ENCODE measurements at regions not wholly inside any gene's neighbourhood (a gene's known extent, or its start where the extent isn't known, plus 50 kb on each side); places are given as distances from the start of the nearest gene placed in this dataset.

DNA sequence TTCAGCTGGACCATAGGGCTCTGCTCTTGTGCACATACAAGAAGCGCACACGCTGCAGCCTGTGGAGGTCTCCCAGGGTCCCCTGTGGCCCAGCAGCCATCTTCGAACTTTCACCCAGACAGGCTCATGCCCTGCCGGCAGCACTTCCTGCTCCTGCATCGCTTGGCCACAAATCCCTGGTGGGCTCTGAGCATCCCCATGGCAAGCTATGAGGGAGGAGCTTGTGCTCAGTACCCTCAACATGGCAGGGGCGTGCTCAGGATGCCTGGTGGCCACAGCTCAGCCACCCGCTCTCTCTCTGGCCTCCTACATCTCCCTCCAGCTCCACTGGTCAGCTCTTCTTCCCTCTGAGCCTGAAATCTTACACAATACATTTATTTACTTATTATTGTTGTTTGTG, 63.7 kb downstream of the IRX2 start:
- H3K36me3 Mint-ChIP-seq (ENCODE audit: low read depth): no peaks in the 10 kb centered on the region
- TF ChIP-seq JUNB (IDR thresholded peaks at IDR 0.05; ENCODE audit: unreplicated experiment): no peak
- TF ChIP-seq POLR2AphosphoS5 (IDR thresholded peaks at IDR 0.05; ENCODE audit: low read depth): no peak
- TF ChIP-seq, protein P1, sequence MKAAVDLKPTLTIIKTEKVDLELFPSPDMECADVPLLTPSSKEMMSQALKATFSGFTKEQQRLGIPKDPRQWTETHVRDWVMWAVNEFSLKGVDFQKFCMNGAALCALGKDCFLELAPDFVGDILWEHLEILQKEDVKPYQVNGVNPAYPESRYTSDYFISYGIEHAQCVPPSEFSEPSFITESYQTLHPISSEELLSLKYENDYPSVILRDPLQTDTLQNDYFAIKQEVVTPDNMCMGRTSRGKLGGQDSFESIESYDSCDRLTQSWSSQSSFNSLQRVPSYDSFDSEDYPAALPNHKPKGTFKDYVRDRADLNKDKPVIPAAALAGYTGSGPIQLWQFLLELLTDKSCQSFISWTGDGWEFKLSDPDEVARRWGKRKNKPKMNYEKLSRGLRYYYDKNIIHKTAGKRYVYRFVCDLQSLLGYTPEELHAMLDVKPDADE (IDR thresholded peaks at IDR 0.05): no peak
- no peak for TF ChIP-seq NANOG (IDR thresholded peaks at IDR 0.05; ENCODE audit: borderline replicate concordance)
- TF ChIP-seq EZH2phosphoT487 (IDR thresholded peaks at IDR 0.05; ENCODE audit: unreplicated experiment): no peak
- TF ChIP-seq, protein P2, sequence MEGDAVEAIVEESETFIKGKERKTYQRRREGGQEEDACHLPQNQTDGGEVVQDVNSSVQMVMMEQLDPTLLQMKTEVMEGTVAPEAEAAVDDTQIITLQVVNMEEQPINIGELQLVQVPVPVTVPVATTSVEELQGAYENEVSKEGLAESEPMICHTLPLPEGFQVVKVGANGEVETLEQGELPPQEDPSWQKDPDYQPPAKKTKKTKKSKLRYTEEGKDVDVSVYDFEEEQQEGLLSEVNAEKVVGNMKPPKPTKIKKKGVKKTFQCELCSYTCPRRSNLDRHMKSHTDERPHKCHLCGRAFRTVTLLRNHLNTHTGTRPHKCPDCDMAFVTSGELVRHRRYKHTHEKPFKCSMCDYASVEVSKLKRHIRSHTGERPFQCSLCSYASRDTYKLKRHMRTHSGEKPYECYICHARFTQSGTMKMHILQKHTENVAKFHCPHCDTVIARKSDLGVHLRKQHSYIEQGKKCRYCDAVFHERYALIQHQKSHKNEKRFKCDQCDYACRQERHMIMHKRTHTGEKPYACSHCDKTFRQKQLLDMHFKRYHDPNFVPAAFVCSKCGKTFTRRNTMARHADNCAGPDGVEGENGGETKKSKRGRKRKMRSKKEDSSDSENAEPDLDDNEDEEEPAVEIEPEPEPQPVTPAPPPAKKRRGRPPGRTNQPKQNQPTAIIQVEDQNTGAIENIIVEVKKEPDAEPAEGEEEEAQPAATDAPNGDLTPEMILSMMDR (conservative IDR thresholded peaks at IDR 0.05; ENCODE audit: low read depth in 2 of 2): no peak
- TF ChIP-seq ZNF331 (CRISPR knock-in tag; IDR thresholded peaks at IDR 0.05; ENCODE audit: low read depth): no peak
- TF ChIP-seq ZNF114 (CRISPR knock-in tag; IDR thresholded peaks at IDR 0.05): no peak
- TF ChIP-seq EZH2 (IDR thresholded peaks at IDR 0.05; ENCODE audit: low read depth, unreplicated experiment): no peak
- H2AFZ ChIP-seq: no peak overlapping the region
- peaks cover 5% of the 10 kb centered on the region; the same call in 1 of the 3 replicates for H3K4me1 Mint-ChIP-seq
- H3K4me3 Mint-ChIP-seq: no peak overlapping the region
- H3F3A ChIP-seq (replicated peaks; ENCODE audit: low read depth): no peaks in the 10 kb centered on the region
- no peaks in the 10 kb centered on the region for H3K9me2 ChIP-seq (ENCODE audit: insufficient read depth)
- DNase-seq (ENCODE audit: low spot score): no peak
- H3K27ac ChIP-seq (ENCODE audit: low read depth): no peak overlapping the region
- peaks cover 5% of the 10 kb centered on the region for H3K27me3 Mint-ChIP-seq (ENCODE audit: insufficient read depth, low read depth, poor library complexity)
- no peaks in the 10 kb centered on the region for H4K20me1 ChIP-seq (replicated peaks; ENCODE audit: insufficient read depth)
- H3K4me1 ChIP-seq (ENCODE audit: insufficient read depth): no peaks in the 10 kb centered on the region
- H3K79me2 ChIP-seq (replicated peaks; ENCODE audit: insufficient read depth): no peaks in the 10 kb centered on the region
- H3K9me3 Mint-ChIP-seq: peaks cover 13% of the 10 kb centered on the region; the same call in 2 of the 3 replicates
- no peaks in the 10 kb centered on the region for H3K27me3 ChIP-seq (ENCODE audit: insufficient read depth)
- H3K27ac Mint-ChIP-seq: no peak overlapping the region
- H3K4me3 ChIP-seq: no peak overlapping the region
- H3K36me3 ChIP-seq (ENCODE audit: insufficient read depth): no peaks in the 10 kb centered on the region
- ATAC-seq: no peak
- H3K4me2 ChIP-seq: no peak overlapping the region

DNA sequence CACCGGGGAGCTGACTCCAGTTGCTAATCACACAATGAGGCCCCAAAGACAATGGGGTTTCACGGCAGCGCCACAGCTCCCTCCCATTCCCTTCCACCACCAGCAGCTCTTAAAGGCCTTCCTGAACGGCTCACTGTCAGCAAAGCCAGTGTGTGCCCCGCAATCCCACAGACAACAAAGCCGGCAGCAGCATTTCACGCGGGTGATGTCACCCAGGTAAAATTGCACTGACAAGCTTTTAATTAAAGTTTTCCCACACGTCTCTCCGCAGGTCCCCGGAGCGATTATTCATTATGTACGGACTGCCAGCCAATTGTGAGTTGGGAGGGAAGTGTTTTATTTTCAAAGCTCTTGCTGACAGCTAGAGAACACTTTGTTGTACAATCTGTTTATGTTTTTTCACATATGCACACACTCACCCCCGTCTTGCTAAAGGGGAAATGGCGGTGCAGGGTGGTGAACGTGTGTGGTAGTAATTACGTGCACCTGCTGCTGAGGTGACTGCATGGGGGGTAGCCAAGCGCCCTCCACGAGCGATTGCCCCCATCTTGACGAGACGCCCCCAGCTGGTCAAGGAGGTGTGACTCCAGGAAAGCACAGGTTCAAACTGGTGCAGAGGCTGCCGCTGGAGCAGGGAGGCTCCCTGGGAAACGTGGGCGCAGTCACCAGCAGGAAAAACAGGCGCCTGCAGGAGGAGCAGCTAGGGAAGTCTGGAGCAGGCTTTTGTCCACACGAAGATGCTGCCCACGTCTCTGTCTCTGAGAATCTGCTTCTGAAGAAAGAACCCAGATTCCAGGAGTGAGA, 65.0 kb downstream of the IRX2 start:
- Mint-ChIP-seq H3K27me3 (ENCODE audit: insufficient read depth, low read depth, poor library complexity) (peaks cover 5% of the 10 kb centered on the region), H3K36me3 (ENCODE audit: low read depth) (no peaks in the 10 kb centered on the region), H3K27ac (no peak overlapping the region), H3K4me1 (peaks cover 5% of the 10 kb centered on the region; the same call in 1 of the 3 replicates), H3K4me3 (no peak overlapping the region), H3K9me3 (peaks cover 9% of the 10 kb centered on the region; the same call in 2 of the 3 replicates)
- no peaks in the 10 kb centered on the region for H3K9me2 ChIP-seq (ENCODE audit: insufficient read depth)
- H3K4me3 ChIP-seq: no peak overlapping the region
- H3K27me3 ChIP-seq (ENCODE audit: insufficient read depth): no peaks in the 10 kb centered on the region
- no peaks in the 10 kb centered on the region for H3K36me3 ChIP-seq (ENCODE audit: insufficient read depth)
- no peaks in the 10 kb centered on the region for H4K20me1 ChIP-seq (replicated peaks; ENCODE audit: insufficient read depth)
- no peaks in the 10 kb centered on the region for H3F3A ChIP-seq (replicated peaks; ENCODE audit: low read depth)
- no peak overlapping the region for H2AFZ ChIP-seq
- peak; percentile 78 for ATAC-seq
- H3K4me2 ChIP-seq: no peak overlapping the region
- H3K79me2 ChIP-seq (replicated peaks; ENCODE audit: insufficient read depth): no peaks in the 10 kb centered on the region
- peak; percentile 31 for DNase-seq (ENCODE audit: low spot score)
- H3K27ac ChIP-seq (ENCODE audit: low read depth): no peak overlapping the region
- H3K4me1 ChIP-seq (ENCODE audit: insufficient read depth): no peaks in the 10 kb centered on the region
- TF ChIP-seq ZNF114 (CRISPR knock-in tag; IDR thresholded peaks at IDR 0.05) (no peak), JUNB (IDR thresholded peaks at IDR 0.05; ENCODE audit: unreplicated experiment) (no peak)
- TF ChIP-seq, protein P2 (conservative IDR thresholded peaks at IDR 0.05; ENCODE audit: low read depth in 2 of 2): peak in 1 of 2 experiments; percentile 47; a peak in 2 of 4 replicates

All from GM23338 (cell line).